ENCODE measurements at regions not wholly inside any gene's neighbourhood (a gene's known extent, or its start where the extent isn't known, plus 50 kb on each side); places are given as distances from the start of the nearest gene placed in this dataset.

- Histone ChIP-seq H3K4me1 (peaks cover 0 to 11% of the 10 kb centered on the region in 2 donors), H3K27me3 (no peaks in the 10 kb centered on the region), H3K9me3 (no peaks in the 10 kb centered on the region), H3K27ac (no peak overlapping the region), H3K4me3 (no peak overlapping the region), H3K36me3 (no peaks in the 10 kb centered on the region)
- ATAC-seq (peak; percentile 51), DNase-seq (no peak)
- TF ChIP-seq CTCF (IDR thresholded peaks at IDR 0.05): no peak
- intact Hi-C loops (cut with DNase I): no loop called here
Observed at GRCh38 chr2:12555012-12555645, 161.6 kb upstream of the TRIB2 start.

GRCh38 chr2:12556762-12557161 lies 160.0 kb upstream of the TRIB2 start:
- intact Hi-C loops (cut with DNase I): no loop called here
- ATAC-seq: peak; percentile 26
- H3K4me3 ChIP-seq: no peak overlapping the region

GRCh38 chr2:12557688-12558087 lies 159.0 kb upstream of the TRIB2 start:
- Histone ChIP-seq H3K27me3 (no peaks in the 10 kb centered on the region), H3K27ac (no peak overlapping the region), H3K4me3 (no peak overlapping the region), H3K4me1 (peaks cover 0 to 11% of the 10 kb centered on the region in 2 donors), H3K9me3 (no peaks in the 10 kb centered on the region), H3K36me3 (no peaks in the 10 kb centered on the region)
- no peak for ATAC-seq
- intact Hi-C loops (cut with DNase I): no loop called here
- no peak for DNase-seq
- no peak for TF ChIP-seq CTCF (IDR thresholded peaks at IDR 0.05)

More at GRCh38 chr2:12556762-12557161, 160.0 kb upstream of the TRIB2 start:
- no peak for DNase-seq
- Histone ChIP-seq H3K9me3 (no peaks in the 10 kb centered on the region), H3K27me3 (no peaks in the 10 kb centered on the region), H3K27ac (no peak overlapping the region), H3K4me1 (peaks cover 0 to 11% of the 10 kb centered on the region in 2 donors), H3K36me3 (no peaks in the 10 kb centered on the region)
- no peak for TF ChIP-seq CTCF (IDR thresholded peaks at IDR 0.05)

- intact Hi-C loops (cut with DNase I): no loop called here
- ATAC-seq (no peak), DNase-seq (no peak)
- Histone ChIP-seq H3K36me3 (no peaks in the 10 kb centered on the region), H3K4me1 (peaks cover 0 to 11% of the 10 kb centered on the region in 2 donors), H3K27me3 (no peaks in the 10 kb centered on the region), H3K9me3 (no peaks in the 10 kb centered on the region), H3K4me3 (no peak overlapping the region), H3K27ac (no peak overlapping the region)
- TF ChIP-seq CTCF (IDR thresholded peaks at IDR 0.05): no peak
Observed at GRCh38 chr2:12558519-12558918, 158.2 kb upstream of the TRIB2 start.

- Histone ChIP-seq H3K27me3 (no peaks in the 10 kb centered on the region), H3K36me3 (no peaks in the 10 kb centered on the region), H3K27ac (no peak overlapping the region), H3K9me3 (no peaks in the 10 kb centered on the region), H3K4me1 (peaks cover 0 to 3% of the 10 kb centered on the region in 2 donors), H3K4me3 (no peak overlapping the region)
- intact Hi-C loops (cut with DNase I): no loop called here
- no peak for TF ChIP-seq CTCF (IDR thresholded peaks at IDR 0.05)
- DNase-seq (no peak), ATAC-seq (no peak)
Observed at GRCh38 chr2:12560618-12561017, 156.1 kb upstream of the TRIB2 start.

Measured in left lung (tissue), 4 donors.